HG03520 (cell line): ENCODE measurements at regions not wholly inside any gene's neighbourhood (a gene's known extent, or its start where the extent isn't known, plus 50 kb on each side); places are given as distances from the start of the nearest gene placed in this dataset.
"Not testable (repeated sequence)": the region's sequence is repeated elsewhere in the genome, so short reads cannot be mapped to it uniquely, and the experiment has no call there.

ENCODE experiments used
- ATAC-seq: cut with Tn5 transposase; IDR thresholded peaks from one replicate; pipeline ENCODE4 v1.9.1; 2021; ENCODE audit warnings: mild to moderate bottlenecking, moderate library complexity; ENCODE audit not compliant: unreplicated experiment

- no peak for ATAC-seq
Observed at GRCh38 chr2:53130441-53130943, 637.1 kb upstream of the CHAC2 start.

GRCh38 chr2:53129851-53130250 lies 637.8 kb upstream of the CHAC2 start:
- no peak for ATAC-seq

- no peak for ATAC-seq
Observed at GRCh38 chr2:53127061-53127650, 640.4 kb upstream of the CHAC2 start.

- no peak for ATAC-seq
Observed at GRCh38 chr2:53114991-53115390, 652.6 kb upstream of the CHAC2 start.

- ATAC-seq = no peak
Observed at GRCh38 chr2:53114582-53114981, 653.0 kb upstream of the CHAC2 start.

- not testable (repeated sequence) for ATAC-seq
Observed at GRCh38 chr2:53112408-53112807, 655.2 kb upstream of the CHAC2 start.

GRCh38 chr2:53111406-53111805 lies 656.2 kb upstream of the CHAC2 start:
- ATAC-seq = no peak

GRCh38 chr2:53111004-53111403 lies 656.6 kb upstream of the CHAC2 start:
- ATAC-seq = no peak

- ATAC-seq = no peak
Observed at GRCh38 chr2:53108246-53108645, 659.4 kb upstream of the CHAC2 start.

GRCh38 chr2:53104263-53104662 lies 663.3 kb upstream of the CHAC2 start:
- no peak for ATAC-seq

- no peak for ATAC-seq
Observed at GRCh38 chr2:53103679-53104078, 663.9 kb upstream of the CHAC2 start.

GRCh38 chr2:53098696-53099078 lies 668.9 kb upstream of the CHAC2 start:
- ATAC-seq = no peak

- ATAC-seq = no peak
Observed at GRCh38 chr2:53096351-53096750, 671.3 kb upstream of the CHAC2 start.

- ATAC-seq = no peak
Observed at GRCh38 chr2:53095664-53096063, 671.9 kb upstream of the CHAC2 start.

GRCh38 chr2:53095227-53095626 lies 672.4 kb upstream of the CHAC2 start:
- ATAC-seq = no peak

- no peak for ATAC-seq
Observed at GRCh38 chr2:53093355-53093754, 674.2 kb upstream of the CHAC2 start.

GRCh38 chr2:53091183-53091582 lies 676.4 kb upstream of the CHAC2 start:
- no peak for ATAC-seq

- no peak for ATAC-seq
Observed at GRCh38 chr2:53087874-53088461, 679.6 kb upstream of the CHAC2 start.

- ATAC-seq = no peak
Observed at GRCh38 chr2:53087262-53087873, 680.2 kb upstream of the CHAC2 start.

GRCh38 chr2:53077413-53077812 lies 690.2 kb upstream of the CHAC2 start:
- ATAC-seq = no peak

- ATAC-seq = no peak
Observed at GRCh38 chr2:53075760-53076159, 691.8 kb upstream of the CHAC2 start.

GRCh38 chr2:53067533-53067932 lies 700.1 kb upstream of the CHAC2 start:
- ATAC-seq = no peak
